GM12873 (cell line): ENCODE measurements at regions not wholly inside any gene's neighbourhood (a gene's known extent, or its start where the extent isn't known, plus 50 kb on each side); places are given as distances from the start of the nearest gene placed in this dataset.

Experiments
- TF ChIP-seq, protein P1 (sequence below): IDR thresholded peaks from 2 replicates; pipeline ENCODE4 v1.5.1; 2012; ENCODE audit warnings: low read depth, mild to moderate bottlenecking, moderate library complexity, low read length, control low read depth; ENCODE audit not compliant: insufficient read depth; ENCODE audit errors: missing control alignments

DNA sequence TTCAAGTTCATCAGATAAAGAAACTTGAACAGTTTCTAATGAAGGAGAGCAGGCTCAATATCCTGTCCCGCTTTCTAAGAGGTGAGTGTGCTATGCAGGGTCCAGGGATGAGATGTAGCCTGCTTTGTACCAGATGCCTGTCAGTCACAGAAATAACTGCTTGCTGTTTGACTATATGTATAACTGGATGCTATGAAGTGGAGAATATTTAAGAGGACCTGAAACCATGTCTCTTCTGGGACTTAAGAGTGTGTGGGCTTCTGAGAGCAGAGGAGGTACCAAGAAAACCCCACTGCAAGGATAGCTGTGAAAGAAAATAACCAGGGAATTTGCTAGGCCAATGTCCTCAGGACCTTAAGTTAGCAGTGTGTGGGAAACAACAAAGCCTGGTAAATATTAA lies 246.3 kb upstream of the RFC3 start:
- TF ChIP-seq, protein P1, sequence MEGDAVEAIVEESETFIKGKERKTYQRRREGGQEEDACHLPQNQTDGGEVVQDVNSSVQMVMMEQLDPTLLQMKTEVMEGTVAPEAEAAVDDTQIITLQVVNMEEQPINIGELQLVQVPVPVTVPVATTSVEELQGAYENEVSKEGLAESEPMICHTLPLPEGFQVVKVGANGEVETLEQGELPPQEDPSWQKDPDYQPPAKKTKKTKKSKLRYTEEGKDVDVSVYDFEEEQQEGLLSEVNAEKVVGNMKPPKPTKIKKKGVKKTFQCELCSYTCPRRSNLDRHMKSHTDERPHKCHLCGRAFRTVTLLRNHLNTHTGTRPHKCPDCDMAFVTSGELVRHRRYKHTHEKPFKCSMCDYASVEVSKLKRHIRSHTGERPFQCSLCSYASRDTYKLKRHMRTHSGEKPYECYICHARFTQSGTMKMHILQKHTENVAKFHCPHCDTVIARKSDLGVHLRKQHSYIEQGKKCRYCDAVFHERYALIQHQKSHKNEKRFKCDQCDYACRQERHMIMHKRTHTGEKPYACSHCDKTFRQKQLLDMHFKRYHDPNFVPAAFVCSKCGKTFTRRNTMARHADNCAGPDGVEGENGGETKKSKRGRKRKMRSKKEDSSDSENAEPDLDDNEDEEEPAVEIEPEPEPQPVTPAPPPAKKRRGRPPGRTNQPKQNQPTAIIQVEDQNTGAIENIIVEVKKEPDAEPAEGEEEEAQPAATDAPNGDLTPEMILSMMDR = no peak

DNA sequence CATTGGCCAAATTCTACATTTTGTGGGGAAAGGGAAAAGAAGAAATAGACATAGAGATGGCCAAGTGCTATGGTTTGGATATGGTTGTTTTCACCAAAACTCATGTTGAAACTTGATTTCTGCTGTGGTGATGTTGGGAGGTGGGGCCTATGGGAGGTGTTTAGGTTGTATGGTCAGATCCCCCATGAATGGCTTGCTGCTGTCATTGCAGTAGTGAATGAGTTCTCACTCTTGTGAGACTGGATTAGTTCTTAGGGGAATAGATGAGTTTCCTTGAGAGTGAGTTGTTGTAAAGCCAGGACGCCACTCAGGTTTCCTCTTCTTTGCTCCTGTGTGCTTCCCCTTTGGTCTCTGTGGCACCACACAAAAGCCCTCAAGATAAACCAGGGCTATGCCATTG lies 242.6 kb upstream of the RFC3 start:
- TF ChIP-seq, protein P1 = no peak

DNA sequence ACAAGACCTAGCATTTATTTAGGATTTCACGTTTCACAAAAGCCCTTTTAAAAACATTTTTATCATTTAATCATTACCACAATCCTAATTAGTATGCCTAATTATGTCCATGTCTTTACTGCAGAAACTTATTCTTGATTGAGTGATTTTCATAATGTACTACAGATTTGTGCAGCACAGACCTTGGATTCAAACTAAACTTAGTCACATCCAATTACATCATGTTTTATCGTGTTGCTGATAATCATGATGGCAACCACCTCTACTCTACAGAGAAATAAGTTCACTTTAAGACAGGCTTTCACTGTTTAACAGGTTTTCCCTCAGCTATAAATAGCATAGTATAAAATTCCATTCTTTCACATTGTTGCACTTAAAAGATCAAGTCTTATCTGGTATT lies 240.9 kb upstream of the RFC3 start:
- TF ChIP-seq, protein P1 = no peak

DNA sequence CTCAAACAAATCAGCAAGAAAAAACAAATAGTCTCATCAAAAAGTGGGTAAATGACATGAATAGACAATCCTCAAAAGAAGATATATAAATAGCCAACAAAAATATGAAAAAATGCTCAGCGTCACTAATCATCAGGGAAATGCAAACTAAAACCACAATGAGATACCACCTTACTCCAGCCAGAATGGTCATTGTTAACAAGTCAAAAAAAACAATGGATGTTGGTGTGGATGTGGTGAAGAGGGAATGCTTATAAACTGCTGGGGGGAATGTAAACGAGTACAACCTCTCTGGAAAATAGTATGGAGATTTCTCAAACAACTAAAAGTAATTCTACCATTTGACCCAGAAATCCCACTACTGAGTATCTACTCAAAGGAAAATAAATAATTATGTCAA lies 239.2 kb upstream of the RFC3 start:
- TF ChIP-seq, protein P1 = no peak

DNA sequence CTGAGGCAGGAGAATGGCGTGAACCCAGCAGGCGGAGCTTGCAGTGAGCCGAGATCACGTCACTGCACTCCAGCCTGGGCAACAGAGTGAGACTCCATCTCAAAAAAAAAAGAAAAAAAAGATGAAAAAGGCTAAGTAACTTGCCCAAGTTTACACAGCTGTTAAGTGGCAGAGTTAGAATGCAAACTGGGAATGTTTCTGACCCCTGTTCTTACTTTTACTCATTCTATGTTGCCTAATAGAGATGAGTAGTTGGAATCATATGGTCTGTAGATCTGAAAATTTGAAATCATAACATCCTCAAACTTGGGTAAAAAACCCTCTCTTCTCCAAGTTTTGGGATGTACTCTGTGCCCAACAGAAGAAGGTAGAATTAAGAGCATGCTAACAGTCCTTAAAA lies 235.8 kb upstream of the RFC3 start:
- TF ChIP-seq, protein P1 = no peak

DNA sequence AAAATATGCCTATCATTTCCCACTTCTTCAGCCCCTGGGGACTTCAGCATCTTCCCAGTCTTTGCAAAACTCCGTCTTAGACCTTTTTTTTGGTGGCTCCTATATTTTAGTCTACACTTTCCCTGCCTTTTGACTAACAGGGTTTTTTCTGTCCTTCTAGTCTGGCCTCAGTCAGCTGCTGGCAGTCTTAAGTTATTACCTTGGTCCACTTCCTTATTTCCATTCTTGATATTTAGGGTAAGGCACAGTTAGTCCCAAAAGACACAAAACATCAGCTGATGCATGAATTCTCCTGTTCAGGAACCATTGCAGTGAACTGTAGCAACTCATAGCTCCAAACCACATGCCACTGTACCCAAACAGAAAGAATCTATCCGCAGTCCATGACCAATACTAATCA lies 234.6 kb upstream of the RFC3 start:
- TF ChIP-seq, protein P1 = no peak

DNA sequence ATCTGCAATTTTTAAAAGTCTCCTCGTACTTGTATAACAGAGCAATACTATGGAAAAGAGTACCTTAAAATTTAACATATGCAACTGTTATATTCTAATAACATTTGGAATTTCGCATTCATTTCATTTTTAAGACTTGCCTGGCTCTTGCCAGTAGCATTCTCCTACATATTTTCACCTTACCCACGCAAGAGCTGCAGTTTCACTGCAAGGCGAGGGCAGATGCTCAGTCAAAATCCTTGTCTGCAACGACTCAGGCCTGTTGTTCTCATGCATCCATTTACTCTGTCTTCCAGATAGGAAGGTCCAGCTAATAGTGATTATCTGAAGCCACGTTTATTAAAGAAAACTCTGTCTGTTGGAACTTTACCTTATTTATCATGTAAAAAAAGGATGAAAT lies 227.0 kb upstream of the RFC3 start:
- TF ChIP-seq, protein P1 = no peak
